ENCODE measurements at regions not wholly inside any gene's neighbourhood (a gene's known extent, or its start where the extent isn't known, plus 50 kb on each side); places are given as distances from the start of the nearest gene placed in this dataset.

- H2BK120ac ChIP-seq (ENCODE audit: low read depth, low read length) = no peak overlapping the region
- no peak for DNase-seq (ENCODE audit: low spot score)
- no peak overlapping the region for H3K4ac ChIP-seq (ENCODE audit: low read length)
- H2BK5ac ChIP-seq (ENCODE audit: low read length) = no peak overlapping the region
- H3K4me1 ChIP-seq (ENCODE audit: control insufficient read depth in 2 of 2, insufficient read depth in 1 of 2, low read depth in 1 of 2, low read length in 2 of 2) = no peaks in the 10 kb centered on the region
- H3K23ac ChIP-seq (ENCODE audit: low read depth, low read length, poor library complexity) = no peak overlapping the region
- no CpG with 5 or more reads among the region's 4 CpGs for WGBS, 2 donors (ENCODE audit: extremely low coverage in 2 of 2, insufficient read length in 2 of 2, insufficient replicate concordance in 1 of 2)
- H3K4me3 ChIP-seq (ENCODE audit: low read length in 2 of 2) = no peak overlapping the region
- H3K36me3 ChIP-seq (replicated peaks in 1 of 2; ENCODE audit: control insufficient read depth in 2 of 2, insufficient read depth in 2 of 2, low read length in 2 of 2) = no peaks in the 10 kb centered on the region
- H2BK15ac ChIP-seq (ENCODE audit: low read length) = no peak overlapping the region
- no peak overlapping the region for H2AK5ac ChIP-seq (ENCODE audit: low read depth, low read length)
- no peaks in the 10 kb centered on the region for H3K79me1 ChIP-seq (ENCODE audit: low read depth, low read length)
- no peaks in the 10 kb centered on the region for H3K9me3 ChIP-seq (replicated peaks in 1 of 2; ENCODE audit: control insufficient read depth in 2 of 2, insufficient read depth in 1 of 2, low read depth in 1 of 2, low read length in 2 of 2)
- H3K9ac ChIP-seq (ENCODE audit: low read depth, low read length, poor library complexity) = no peak overlapping the region
- H2BK12ac ChIP-seq (ENCODE audit: low read length) = no peak overlapping the region
- no peak overlapping the region for H3K27ac ChIP-seq (replicated peaks; ENCODE audit: low read length)
- H4K8ac ChIP-seq (ENCODE audit: low read depth, low read length) = no peak overlapping the region
- H3K14ac ChIP-seq (ENCODE audit: low read length) = no peak overlapping the region
- H4K91ac ChIP-seq (ENCODE audit: low read depth, low read length, poor library complexity) = no peak overlapping the region
- H3K18ac ChIP-seq (ENCODE audit: low read length) = no peak overlapping the region
- H3K4me2 ChIP-seq (ENCODE audit: insufficient read depth, low read length, poor library complexity, severe bottlenecking) = no peak overlapping the region
- no peak overlapping the region for H2AFZ ChIP-seq (ENCODE audit: low read length)
- H3K27me3 ChIP-seq (ENCODE audit: control insufficient read depth in 3 of 3, insufficient read depth in 3 of 3, low read depth in 1 of 3, low read length in 3 of 3) = no peaks in the 10 kb centered on the region
These were observed 251.8 kb downstream of the UQCRFS1 start for GRCh38 chr19:28960986-28961705.

GRCh38 chr19:28960586-28960985 is 252.4 kb downstream of the UQCRFS1 start:
- no peak overlapping the region for H4K91ac ChIP-seq (ENCODE audit: low read depth, low read length, poor library complexity)
- no peak overlapping the region for H2AFZ ChIP-seq (ENCODE audit: low read length)
- no peak overlapping the region for H3K27ac ChIP-seq (replicated peaks; ENCODE audit: low read length)
- WGBS, 2 donors (ENCODE audit: extremely low coverage in 2 of 2, insufficient read length in 2 of 2, insufficient replicate concordance in 1 of 2) = no CpG with 5 or more reads among the region's 1 CpG
- H4K8ac ChIP-seq (ENCODE audit: low read depth, low read length) = no peak overlapping the region
- H2BK12ac ChIP-seq (ENCODE audit: low read length) = no peak overlapping the region
- no peak overlapping the region for H2BK5ac ChIP-seq (ENCODE audit: low read length)
- DNase-seq (ENCODE audit: low spot score) = no peak
- no peak overlapping the region for H3K23ac ChIP-seq (ENCODE audit: low read depth, low read length, poor library complexity)
- no peak overlapping the region for H3K4me3 ChIP-seq (ENCODE audit: low read length in 2 of 2)
- H2AK5ac ChIP-seq (ENCODE audit: low read depth, low read length) = no peak overlapping the region
- H3K14ac ChIP-seq (ENCODE audit: low read length) = no peak overlapping the region
- no peak overlapping the region for H3K4ac ChIP-seq (ENCODE audit: low read length)
- H2BK120ac ChIP-seq (ENCODE audit: low read depth, low read length) = no peak overlapping the region
- H3K4me2 ChIP-seq (ENCODE audit: insufficient read depth, low read length, poor library complexity, severe bottlenecking) = no peak overlapping the region
- H3K9me3 ChIP-seq (replicated peaks in 1 of 2; ENCODE audit: control insufficient read depth in 2 of 2, insufficient read depth in 1 of 2, low read depth in 1 of 2, low read length in 2 of 2) = no peaks in the 10 kb centered on the region
- H3K79me1 ChIP-seq (ENCODE audit: low read depth, low read length) = no peaks in the 10 kb centered on the region
- no peaks in the 10 kb centered on the region for H3K27me3 ChIP-seq (ENCODE audit: control insufficient read depth in 3 of 3, insufficient read depth in 3 of 3, low read depth in 1 of 3, low read length in 3 of 3)
- H3K4me1 ChIP-seq (ENCODE audit: control insufficient read depth in 2 of 2, insufficient read depth in 1 of 2, low read depth in 1 of 2, low read length in 2 of 2) = no peaks in the 10 kb centered on the region
- no peak overlapping the region for H2BK15ac ChIP-seq (ENCODE audit: low read length)
- H3K9ac ChIP-seq (ENCODE audit: low read depth, low read length, poor library complexity) = no peak overlapping the region
- H3K18ac ChIP-seq (ENCODE audit: low read length) = no peak overlapping the region
- no peaks in the 10 kb centered on the region for H3K36me3 ChIP-seq (replicated peaks in 1 of 2; ENCODE audit: control insufficient read depth in 2 of 2, insufficient read depth in 2 of 2, low read length in 2 of 2)

- Histone ChIP-seq H3K23ac (ENCODE audit: low read depth, low read length, poor library complexity) (no peak overlapping the region), H2BK120ac (ENCODE audit: low read depth, low read length) (no peak overlapping the region), H4K91ac (ENCODE audit: low read depth, low read length, poor library complexity) (no peak overlapping the region), H4K8ac (ENCODE audit: low read depth, low read length) (no peak overlapping the region), H2AK5ac (ENCODE audit: low read depth, low read length) (no peak overlapping the region), H2AFZ (ENCODE audit: low read length) (no peak overlapping the region), H3K27ac (replicated peaks; ENCODE audit: low read length) (no peak overlapping the region), H3K79me1 (ENCODE audit: low read depth, low read length) (no peaks in the 10 kb centered on the region), H3K4me2 (ENCODE audit: insufficient read depth, low read length, poor library complexity, severe bottlenecking) (no peak overlapping the region), H3K14ac (ENCODE audit: low read length) (no peak overlapping the region), H3K9ac (ENCODE audit: low read depth, low read length, poor library complexity) (no peak overlapping the region), H3K18ac (ENCODE audit: low read length) (no peak overlapping the region), H3K4me1 (ENCODE audit: control insufficient read depth in 2 of 2, insufficient read depth in 1 of 2, low read depth in 1 of 2, low read length in 2 of 2) (no peaks in the 10 kb centered on the region), H3K27me3 (ENCODE audit: control insufficient read depth in 3 of 3, insufficient read depth in 3 of 3, low read depth in 1 of 3, low read length in 3 of 3) (no peaks in the 10 kb centered on the region), H2BK12ac (ENCODE audit: low read length) (no peak overlapping the region), H3K4me3 (ENCODE audit: low read length in 2 of 2) (no peak overlapping the region), H3K4ac (ENCODE audit: low read length) (no peak overlapping the region), H3K36me3 (replicated peaks in 1 of 2; ENCODE audit: control insufficient read depth in 2 of 2, insufficient read depth in 2 of 2, low read length in 2 of 2) (no peaks in the 10 kb centered on the region), H2BK15ac (ENCODE audit: low read length) (no peak overlapping the region), H2BK5ac (ENCODE audit: low read length) (no peak overlapping the region), H3K9me3 (replicated peaks in 1 of 2; ENCODE audit: control insufficient read depth in 2 of 2, insufficient read depth in 1 of 2, low read depth in 1 of 2, low read length in 2 of 2) (peaks cover 0 to 3% of the 10 kb centered on the region in 2 donors)
- no peak for DNase-seq (ENCODE audit: low spot score)
- WGBS, 2 donors (ENCODE audit: extremely low coverage in 2 of 2, insufficient read length in 2 of 2, insufficient replicate concordance in 1 of 2) = no CpG with 5 or more reads among the region's 2 CpGs
These were observed 256.0 kb downstream of the UQCRFS1 start for GRCh38 chr19:28956961-28957360.

- no peak overlapping the region for H3K23ac ChIP-seq (ENCODE audit: low read depth, low read length, poor library complexity)
These were observed 256.5 kb downstream of the UQCRFS1 start for GRCh38 chr19:28956421-28956820.

More at GRCh38 chr19:28956421-28956820, 256.5 kb downstream of the UQCRFS1 start:
- peaks cover 0 to 3% of the 10 kb centered on the region in 2 donors for H3K9me3 ChIP-seq (replicated peaks in 1 of 2; ENCODE audit: control insufficient read depth in 2 of 2, insufficient read depth in 1 of 2, low read depth in 1 of 2, low read length in 2 of 2)
- no peaks in the 10 kb centered on the region for H3K79me1 ChIP-seq (ENCODE audit: low read depth, low read length)
- H3K4me2 ChIP-seq (ENCODE audit: insufficient read depth, low read length, poor library complexity, severe bottlenecking) = no peak overlapping the region
- no peak for DNase-seq (ENCODE audit: low spot score)
- H3K36me3 ChIP-seq (replicated peaks in 1 of 2; ENCODE audit: control insufficient read depth in 2 of 2, insufficient read depth in 2 of 2, low read length in 2 of 2) = no peaks in the 10 kb centered on the region
- no peak overlapping the region for H3K27ac ChIP-seq (replicated peaks; ENCODE audit: low read length)
- no peak overlapping the region for H2BK12ac ChIP-seq (ENCODE audit: low read length)
- no peaks in the 10 kb centered on the region for H3K27me3 ChIP-seq (ENCODE audit: control insufficient read depth in 3 of 3, insufficient read depth in 3 of 3, low read depth in 1 of 3, low read length in 3 of 3)
- no peak overlapping the region for H3K14ac ChIP-seq (ENCODE audit: low read length)
- WGBS, 2 donors (ENCODE audit: extremely low coverage in 2 of 2, insufficient read length in 2 of 2, insufficient replicate concordance in 1 of 2) = no CpG with 5 or more reads among the region's 3 CpGs
- no peak overlapping the region for H4K91ac ChIP-seq (ENCODE audit: low read depth, low read length, poor library complexity)
- no peak overlapping the region for H2BK5ac ChIP-seq (ENCODE audit: low read length)
- no peak overlapping the region for H4K8ac ChIP-seq (ENCODE audit: low read depth, low read length)
- H2AFZ ChIP-seq (ENCODE audit: low read length) = no peak overlapping the region
- no peak overlapping the region for H2AK5ac ChIP-seq (ENCODE audit: low read depth, low read length)
- H3K4me1 ChIP-seq (ENCODE audit: control insufficient read depth in 2 of 2, insufficient read depth in 1 of 2, low read depth in 1 of 2, low read length in 2 of 2) = no peaks in the 10 kb centered on the region
- H3K4ac ChIP-seq (ENCODE audit: low read length) = no peak overlapping the region
- H3K4me3 ChIP-seq (ENCODE audit: low read length in 2 of 2) = no peak overlapping the region
- H3K9ac ChIP-seq (ENCODE audit: low read depth, low read length, poor library complexity) = no peak overlapping the region
- no peak overlapping the region for H2BK15ac ChIP-seq (ENCODE audit: low read length)
- H2BK120ac ChIP-seq (ENCODE audit: low read depth, low read length) = no peak overlapping the region
- H3K18ac ChIP-seq (ENCODE audit: low read length) = no peak overlapping the region

All from neuronal stem cell (in vitro differentiated cells).